Astrocyte of the hippocampus (primary cell): ENCODE measurements at regions not wholly inside any gene's neighbourhood (a gene's known extent, or its start where the extent isn't known, plus 50 kb on each side); places are given as distances from the start of the nearest gene placed in this dataset.
"Not testable (repeated sequence)": the region's sequence is repeated elsewhere in the genome, so short reads cannot be mapped to it uniquely, and the experiment has no call there.

ENCODE experiments used
- DNase-seq: peaks from one replicate; pipeline ENCODE4 v3.0.0; 2011; ENCODE audit warnings: low read depth, low spot score

GRCh38 chr5:152178350-152178699 is 226.8 kb downstream of the NMUR2 start:
- no peak for DNase-seq

- no peak for DNase-seq
Observed at GRCh38 chr5:152177626-152178349, 227.3 kb downstream of the NMUR2 start.

DNA sequence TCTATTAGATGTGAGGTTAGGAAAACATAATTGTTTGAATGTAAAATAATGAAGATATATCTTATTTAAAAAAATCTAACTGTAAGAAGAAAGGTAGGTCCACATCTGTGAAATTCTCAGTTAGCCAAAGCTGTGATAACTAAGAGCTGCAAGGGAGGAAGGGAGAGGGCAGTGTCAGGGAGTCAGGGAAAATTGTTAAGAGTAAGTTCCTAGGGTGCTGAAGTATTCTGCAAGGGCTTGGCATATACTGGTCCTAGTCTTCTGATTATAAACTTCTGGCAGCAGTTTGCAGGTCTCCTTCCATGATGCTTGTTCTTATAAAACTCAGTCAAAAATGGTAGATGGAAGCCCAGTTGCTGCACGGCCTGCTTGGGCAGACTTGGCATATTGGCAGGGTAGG is 233.2 kb downstream of the NMUR2 start:
- DNase-seq = no peak

GRCh38 chr5:152170350-152170749 is 234.7 kb downstream of the NMUR2 start:
- peak; percentile 2 for DNase-seq

DNA sequence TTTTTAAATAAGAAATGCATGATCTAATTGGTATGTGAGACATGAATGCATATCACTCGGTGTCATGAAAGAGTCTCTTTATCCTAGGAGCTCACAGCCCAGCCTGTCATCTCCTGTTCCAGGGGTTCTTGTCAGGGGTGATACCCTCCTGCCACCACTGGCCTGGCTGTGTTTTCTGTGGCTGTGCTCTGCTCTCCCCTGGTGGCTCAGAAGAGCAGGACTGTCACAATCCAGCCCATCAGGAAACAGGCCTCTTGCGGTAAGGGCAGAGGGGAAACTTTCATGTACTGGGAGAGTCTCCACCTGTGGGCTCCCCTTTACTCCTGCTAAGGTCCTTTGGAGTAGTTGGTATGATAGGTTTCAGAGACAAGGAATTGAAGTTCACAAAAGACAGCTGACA is 240.2 kb upstream of the GLRA1 start:
- DNase-seq = no peak

- DNase-seq = not testable (repeated sequence)
Observed at GRCh38 chr5:152159894-152160293, 235.2 kb upstream of the GLRA1 start.

- DNase-seq = not testable (repeated sequence)
Observed at GRCh38 chr5:152154452-152154851, 229.8 kb upstream of the GLRA1 start.

GRCh38 chr5:152151940-152152339 is 227.3 kb upstream of the GLRA1 start:
- DNase-seq = no peak

- DNase-seq = no peak
Observed at GRCh38 chr5:152151113-152151512, 226.5 kb upstream of the GLRA1 start.

DNA sequence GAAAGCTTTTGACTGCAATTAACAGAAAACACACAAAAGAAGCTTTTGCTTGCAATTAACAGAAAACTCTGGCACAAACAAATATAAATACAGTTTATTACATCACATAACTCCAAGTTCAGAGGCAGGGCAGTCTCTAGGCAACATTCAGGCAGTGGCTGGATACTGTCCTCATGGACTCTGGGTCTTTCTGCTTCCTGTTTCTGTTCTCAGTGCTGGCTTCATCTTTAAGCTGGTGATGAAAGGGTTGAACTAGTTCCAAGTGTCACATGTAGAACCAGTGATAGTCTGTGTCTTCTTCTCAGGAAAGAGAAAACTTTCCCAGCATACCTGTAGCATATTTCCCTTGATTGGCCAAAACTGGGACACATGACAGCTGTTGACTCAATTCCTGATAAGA is 222.6 kb upstream of the GLRA1 start:
- no peak for DNase-seq

DNA sequence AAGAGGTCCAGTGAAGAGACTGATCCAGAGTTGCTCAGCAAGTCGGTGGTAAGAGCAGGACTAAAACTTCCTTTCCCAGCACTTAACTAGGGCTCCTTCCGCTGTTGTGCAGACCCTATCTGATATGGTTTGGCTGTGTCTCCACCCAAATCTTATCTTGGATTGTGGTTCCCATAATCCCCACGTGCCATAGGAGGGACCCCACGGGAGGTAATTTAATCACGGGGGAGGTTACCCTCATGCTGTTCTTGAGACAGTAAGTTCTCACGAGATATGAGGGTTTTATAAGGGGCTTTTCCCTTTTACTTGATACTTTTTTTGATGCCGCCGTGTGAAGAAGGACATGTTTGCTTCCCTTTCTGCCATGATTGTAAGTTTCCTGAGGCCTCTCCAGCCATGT is 221.9 kb upstream of the GLRA1 start:
- no peak for DNase-seq

DNA sequence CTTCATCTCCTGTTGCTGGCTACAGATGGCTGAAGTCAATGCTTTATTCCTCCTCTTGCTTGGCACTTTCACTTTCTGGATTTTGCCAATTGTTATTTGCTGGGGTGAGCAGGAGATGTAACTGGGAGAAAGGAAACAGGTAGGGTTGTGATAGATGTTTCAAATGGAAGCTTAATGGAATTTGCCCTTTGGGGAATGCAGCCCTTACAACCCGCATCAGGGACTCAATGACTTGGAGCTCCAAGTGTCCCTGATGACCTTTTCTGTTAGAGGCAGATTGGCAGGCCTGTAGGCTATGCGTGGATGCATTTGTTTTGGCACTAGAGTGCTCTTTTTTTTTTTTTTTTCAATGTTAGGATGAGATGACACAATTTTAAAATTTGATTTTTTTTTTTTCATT is 219.9 kb upstream of the GLRA1 start:
- DNase-seq = no peak

DNA sequence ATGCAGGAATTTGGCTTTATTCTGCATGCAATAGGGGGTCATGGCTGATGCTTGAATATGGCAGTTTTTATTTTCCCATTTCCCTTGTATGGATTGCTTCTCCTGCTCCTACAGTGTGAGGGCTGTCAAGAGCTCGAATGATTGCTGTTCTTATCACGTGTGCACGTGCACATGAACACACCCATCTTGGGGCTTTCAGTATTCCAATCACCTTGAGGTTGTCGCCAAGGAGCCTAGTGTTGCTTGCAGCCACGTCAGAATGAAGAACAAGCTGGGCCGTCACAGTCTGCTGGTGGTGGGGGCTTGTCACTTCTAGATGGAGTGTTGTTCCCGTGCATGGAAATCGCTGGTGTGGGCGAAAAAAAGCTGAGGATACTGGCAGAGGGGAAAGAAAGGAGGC is 219.4 kb upstream of the GLRA1 start:
- DNase-seq = no peak

DNA sequence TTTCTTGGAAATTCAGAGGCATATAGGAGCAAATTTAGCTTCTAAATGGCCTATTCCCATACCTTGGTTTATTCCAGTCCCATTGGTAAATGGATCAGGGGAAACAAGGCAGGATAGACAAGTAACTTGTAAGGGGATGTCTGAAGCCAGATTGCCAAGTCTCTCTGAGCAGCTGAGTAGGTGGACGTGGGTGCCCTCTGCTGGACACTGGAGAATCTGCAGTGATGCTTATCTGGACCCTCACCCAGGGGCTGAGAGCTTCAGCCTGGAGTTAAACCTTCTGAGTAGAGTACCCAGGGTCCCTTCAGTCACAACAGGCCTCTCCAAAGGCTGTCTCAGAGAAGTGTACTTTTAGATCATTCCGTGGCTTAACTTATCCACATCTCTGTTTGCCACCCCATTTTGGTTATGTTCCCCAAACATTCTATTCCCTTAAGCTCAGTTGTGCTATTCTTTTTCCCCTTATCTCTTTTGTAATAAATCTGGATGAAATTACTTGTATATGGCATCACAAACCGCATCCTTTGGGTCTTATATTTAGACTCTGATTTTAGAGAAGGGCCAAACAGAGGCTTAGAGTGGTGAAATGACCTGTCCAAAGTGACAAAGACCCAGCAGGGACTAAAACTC is 218.3 kb upstream of the GLRA1 start:
- peak; percentile 78 for DNase-seq

DNA sequence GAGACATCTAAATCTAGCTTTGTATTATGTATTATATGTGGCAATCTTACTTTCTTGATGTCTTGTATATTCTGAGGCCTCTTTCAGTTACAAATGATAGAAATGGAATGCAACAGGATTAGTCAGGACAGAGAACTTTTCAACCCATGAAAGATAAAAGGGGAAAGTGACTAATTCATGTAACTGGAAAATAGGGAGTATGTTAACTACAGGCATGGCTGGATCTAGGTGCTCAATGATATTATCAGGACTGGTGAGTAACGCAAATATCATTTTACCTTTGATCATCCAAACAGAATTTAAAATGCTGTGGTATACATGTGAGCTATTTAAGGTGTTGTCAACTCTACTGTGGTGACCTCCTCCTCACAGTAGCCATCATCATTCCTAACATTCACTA is 215.7 kb upstream of the GLRA1 start:
- DNase-seq = no peak

- DNase-seq = no peak
Observed at GRCh38 chr5:152137063-152137462, 212.4 kb upstream of the GLRA1 start.

DNA sequence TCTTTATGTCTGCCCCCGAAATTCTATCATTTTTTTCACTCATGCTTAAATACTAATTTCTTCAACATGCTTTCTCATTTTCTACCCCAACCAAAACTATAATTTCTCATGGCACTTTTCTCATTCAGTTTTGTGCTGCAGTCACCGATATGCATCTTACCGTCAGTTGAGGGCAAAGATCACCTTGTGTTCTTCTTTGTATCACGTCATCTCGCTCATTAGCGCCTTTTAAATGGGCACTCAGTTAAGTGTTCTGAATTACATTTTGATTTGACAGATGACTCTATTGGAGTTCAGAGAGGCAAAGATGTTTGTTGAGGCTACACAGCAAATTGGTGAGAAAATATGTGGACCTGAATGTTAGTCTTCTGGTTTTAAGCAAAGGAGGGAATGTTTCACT is 211.7 kb upstream of the GLRA1 start:
- no peak for DNase-seq

DNA sequence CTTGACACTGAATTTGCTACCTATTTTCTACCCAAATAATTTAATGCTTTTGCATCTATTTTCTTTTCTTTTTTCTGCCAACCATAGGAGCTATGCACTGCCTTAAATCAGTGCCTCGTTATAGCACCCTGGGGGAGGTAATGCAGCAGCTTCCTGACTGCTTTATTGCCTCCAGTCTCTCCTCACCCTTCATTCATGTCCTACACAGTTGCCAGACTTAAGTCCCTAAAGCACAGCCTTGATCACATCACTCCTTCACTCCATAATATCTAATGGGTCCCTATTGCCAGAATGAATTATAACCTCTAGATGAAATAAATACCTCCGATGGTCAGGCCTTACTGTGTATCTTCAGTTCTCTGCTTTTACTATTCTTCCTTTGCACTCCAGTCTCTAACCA is 211.2 kb upstream of the GLRA1 start:
- DNase-seq = no peak

GRCh38 chr5:152125661-152126205 is 201.1 kb upstream of the GLRA1 start:
- no peak for DNase-seq

GRCh38 chr5:152124409-152125041 is 199.9 kb upstream of the GLRA1 start:
- no peak for DNase-seq

- DNase-seq = no peak
Observed at GRCh38 chr5:152118676-152119470, 194.2 kb upstream of the GLRA1 start.

- DNase-seq = no peak
Observed at GRCh38 chr5:152116934-152117333, 192.3 kb upstream of the GLRA1 start.
